Pons (tissue), 1 donor: ENCODE measurements at regions not wholly inside any gene's neighbourhood (a gene's known extent, or its start where the extent isn't known, plus 50 kb on each side); places are given as distances from the start of the nearest gene placed in this dataset.
"Not testable (repeated sequence)": the region's sequence is repeated elsewhere in the genome, so short reads cannot be mapped to it uniquely, and the experiment has no call there.

ENCODE experiments used
- DNase-seq: peaks from one replicate; pipeline ENCODE4 v3.0.0-alpha.2; 2016; ENCODE audit warnings: low spot score

DNA sequence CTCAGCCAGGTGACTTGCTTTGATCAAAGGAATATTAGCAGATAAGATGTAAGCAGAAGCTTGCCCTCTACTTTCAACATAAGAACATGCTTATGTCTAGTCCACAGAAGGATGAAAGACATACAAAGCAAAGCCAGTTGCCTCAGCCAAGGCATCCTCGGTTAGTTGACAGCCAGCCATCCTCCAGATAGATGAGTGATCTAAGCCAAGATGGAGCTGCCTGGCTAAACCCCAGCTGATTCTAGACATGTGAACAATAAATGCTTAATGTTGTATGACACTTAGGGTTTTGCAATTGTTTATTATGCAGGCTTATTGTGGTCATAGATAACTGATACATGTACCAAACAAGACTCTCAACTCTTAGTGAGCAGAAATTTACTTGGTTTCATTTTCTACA is 157.6 kb upstream of the TMTC2 start:
- DNase-seq, result peak; percentile 49

DNA sequence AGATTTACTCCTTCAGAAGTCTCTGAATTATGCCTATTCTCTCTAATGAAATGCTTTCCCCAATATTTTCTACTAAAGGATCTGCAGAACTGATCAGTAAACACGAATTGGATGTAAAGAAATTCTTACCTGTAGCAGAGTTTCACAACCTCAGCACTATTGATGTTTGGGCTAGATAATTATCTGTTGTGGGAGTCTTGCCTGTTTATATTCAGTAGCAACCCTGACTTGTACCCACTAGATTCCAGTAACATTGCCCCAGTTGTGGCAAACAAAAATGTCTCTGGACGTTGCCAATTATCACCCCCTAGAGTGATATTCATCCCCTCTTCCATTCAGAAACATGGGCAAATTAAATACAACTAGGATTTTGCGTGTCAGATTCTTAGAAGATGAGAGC is 156.8 kb upstream of the TMTC2 start:
- no peak for DNase-seq

DNA sequence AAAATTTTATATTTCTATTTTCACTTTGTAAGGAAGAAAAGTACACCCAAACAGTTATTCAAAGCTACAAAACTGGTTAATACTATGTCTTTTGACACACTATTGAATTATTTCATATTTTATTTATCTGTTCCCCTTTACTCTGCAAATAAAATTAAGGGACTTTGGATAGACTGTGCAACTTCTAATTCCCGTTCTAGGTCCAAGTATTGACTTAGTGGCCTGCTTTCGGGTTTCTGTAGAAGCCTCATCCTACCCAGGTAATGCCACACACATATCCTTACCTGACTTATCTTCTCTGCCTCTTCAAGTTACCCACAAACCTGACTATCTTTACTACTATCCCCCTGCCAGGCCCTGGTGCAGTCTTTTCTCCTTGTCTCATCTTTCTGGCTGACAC is 156.3 kb upstream of the TMTC2 start:
- DNase-seq, result no peak

GRCh38 chr12:82533341-82533740 is 153.4 kb upstream of the TMTC2 start:
- DNase-seq, result no peak

DNA sequence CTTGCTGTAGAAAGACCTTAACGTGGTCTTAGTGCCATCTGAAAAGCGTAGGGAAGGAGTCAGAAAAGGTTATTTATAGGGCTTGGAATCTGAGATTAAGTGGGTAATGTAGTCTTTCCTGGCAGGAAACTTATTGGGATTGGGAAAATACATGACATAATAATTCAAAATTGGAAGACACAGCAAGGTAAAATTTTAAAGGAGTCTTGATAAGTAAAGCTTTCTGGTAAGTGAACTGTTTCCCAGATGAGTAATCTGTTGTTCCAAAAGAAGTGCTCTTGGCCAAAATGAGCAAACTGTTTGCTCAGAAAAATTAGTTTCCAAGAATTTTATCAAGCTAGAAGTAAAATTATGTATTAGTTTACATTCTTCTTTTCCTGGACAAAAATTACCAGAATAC is 149.3 kb upstream of the TMTC2 start:
- no peak for DNase-seq

DNA sequence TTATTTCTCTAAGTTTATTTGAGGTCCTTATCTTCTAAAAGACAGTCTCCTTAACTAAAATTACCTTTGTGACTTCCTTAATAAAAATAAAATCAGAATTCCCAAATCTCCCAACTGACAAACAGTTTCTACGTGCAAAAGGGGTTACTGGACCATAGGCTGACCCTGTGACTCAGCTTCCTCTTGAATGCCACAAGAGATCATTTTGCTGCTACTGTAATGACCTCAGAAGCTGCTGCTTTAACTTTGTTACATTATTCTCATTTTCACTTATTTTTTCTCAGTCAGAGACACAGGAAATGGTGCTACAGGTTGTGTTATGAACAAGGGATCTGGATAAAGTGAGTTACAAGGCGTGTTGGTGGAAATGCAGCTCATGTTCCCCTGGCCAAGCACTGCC is 132.2 kb upstream of the TMTC2 start:
- DNase-seq, result no peak

- no peak for DNase-seq
Observed at GRCh38 chr12:82555699-82556098, 131.0 kb upstream of the TMTC2 start.

DNA sequence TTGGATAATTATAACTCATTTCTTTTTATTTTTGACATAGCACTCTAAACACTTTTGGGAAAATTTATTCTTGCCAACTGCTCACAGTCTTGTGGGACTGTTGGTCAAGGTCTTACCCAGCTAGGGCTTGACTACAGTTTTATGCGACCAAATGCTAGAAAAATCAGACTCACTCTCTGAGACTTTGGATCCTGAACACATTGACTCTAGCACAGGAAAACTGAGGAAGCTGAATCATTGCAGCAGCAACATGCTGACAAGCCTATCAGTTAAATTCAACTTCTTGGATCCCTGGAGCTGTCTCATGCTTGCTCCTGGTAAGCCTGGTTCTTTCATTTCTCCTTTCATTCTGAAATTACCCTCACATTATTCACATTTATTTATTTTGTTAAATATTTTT is 120.7 kb upstream of the TMTC2 start:
- DNase-seq, result no peak

DNA sequence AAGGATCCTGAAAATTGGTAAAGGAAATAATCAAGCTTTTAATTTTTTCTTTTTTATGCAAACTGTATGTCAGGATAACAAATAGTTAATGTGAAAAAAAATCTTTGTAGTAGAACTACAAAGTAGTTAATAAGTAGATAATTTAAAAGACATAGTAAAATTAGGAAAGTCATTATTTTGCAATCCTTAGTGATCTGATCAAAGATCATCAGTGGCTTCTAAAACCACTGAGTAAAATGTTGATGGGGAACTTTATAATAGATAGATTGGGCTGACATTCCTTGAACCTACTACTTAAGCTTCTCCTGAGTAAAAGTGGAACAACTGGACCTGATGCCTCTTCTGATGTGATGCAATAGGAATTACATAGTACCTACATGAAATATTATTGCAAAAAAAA is 119.0 kb upstream of the TMTC2 start:
- no peak for DNase-seq

DNA sequence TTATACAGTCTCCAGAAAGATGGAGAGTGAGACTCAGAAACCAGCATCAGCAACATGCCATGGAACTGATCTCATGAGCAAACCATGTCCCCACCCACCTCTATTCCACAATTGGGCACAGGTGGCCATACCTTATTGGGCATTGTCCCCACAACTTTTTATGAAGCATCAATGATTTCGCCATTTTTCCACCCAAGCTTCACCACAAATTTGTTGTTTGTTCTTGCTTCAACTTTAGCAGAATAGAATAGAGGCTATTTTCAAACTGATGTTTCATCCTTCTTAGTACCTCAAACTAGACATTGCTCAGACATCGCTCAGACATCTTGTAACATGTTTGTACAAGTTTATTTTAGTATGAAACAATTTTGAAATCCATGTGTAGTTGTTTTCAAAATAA is 112.5 kb upstream of the TMTC2 start:
- DNase-seq, result no peak

DNA sequence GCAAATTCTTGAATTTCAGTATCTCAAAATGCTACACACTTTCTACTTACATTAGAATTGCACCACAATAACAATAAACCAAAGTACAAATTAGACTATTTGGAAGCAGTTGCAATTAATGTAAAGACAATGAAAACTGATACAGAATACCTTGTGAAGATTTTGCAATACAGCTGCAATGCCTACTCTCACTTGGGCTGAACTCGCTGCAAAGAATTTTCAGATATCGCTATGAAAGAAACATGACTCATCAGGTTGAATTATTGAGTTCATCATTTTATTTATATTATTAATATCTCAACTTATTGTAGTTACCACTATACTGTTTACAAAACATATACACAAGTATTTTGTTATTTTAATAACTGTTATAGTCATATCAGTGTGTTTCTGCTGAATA is 108.0 kb upstream of the TMTC2 start:
- DNase-seq, result no peak

DNA sequence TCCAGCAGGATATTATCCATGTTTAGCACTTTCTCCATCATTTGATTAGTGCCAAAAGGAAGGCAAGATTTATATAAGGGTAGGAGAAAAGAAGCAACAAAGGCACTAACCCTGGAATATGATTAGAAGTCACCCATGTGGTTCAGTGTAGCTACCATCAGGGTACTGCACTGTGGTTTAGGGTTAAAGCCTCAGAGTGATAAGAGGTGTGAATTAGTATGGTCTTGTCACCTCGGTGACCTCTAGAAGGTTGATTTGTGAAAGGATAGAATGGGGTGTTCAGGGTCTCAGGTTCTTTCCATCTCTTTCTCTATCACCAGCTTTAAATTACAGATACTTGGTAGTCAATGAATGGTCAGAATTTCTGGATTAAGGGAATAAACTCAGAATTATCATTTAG is 103.0 kb upstream of the TMTC2 start:
- DNase-seq, result no peak

GRCh38 chr12:82593143-82593542 is 93.6 kb upstream of the TMTC2 start:
- DNase-seq, result no peak

DNA sequence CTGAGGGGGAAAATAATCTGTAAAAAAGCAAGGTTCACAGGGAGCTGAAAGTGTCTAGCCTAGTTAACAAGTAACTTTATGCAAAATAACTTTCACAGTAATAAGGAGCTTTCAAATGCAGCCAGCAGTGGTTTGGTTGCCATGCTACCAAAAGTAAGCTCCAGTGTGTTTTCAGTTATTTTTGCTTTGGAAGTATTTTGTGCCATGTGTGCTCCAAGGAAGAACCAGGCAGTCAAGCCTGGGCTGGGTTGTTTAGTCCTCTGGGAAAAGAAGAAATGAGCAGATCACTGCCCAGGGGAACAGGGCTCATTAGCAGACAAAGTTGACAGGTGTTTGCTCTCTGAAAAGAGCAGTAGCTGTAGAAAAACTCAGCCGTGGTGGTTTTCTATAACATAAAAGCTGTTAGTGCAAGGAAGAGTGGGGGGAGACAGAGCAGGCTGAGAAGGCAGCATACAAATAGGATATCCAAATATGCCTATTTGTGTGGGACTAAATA is 92.8 kb upstream of the TMTC2 start:
- DNase-seq, result no peak

DNA sequence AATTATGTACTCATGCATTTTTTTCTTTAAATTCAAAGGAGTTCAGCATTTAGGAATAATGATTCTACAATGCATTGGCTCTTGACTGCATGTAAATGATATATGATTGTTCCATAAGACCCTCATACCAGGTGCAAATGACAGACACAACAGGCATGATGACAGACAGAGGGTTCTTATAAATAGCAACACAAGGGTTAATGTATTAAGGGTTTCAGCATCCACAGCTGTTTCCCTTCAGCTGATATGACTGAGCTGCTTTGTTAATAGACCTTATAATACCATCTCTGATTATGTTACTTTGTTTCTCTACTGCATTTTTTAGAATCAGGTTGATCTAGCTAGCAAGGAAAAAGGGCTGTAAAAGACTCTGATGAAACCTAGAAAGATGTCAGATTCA is 90.8 kb upstream of the TMTC2 start:
- no peak for DNase-seq

GRCh38 chr12:82596483-82596882 is 90.2 kb upstream of the TMTC2 start:
- DNase-seq, result no peak

GRCh38 chr12:82600379-82600778 is 86.3 kb upstream of the TMTC2 start:
- DNase-seq, result no peak

- not testable (repeated sequence) for DNase-seq
Observed at GRCh38 chr12:82603647-82604046, 83.1 kb upstream of the TMTC2 start.

- DNase-seq, result no peak
Observed at GRCh38 chr12:82605115-82605514, 81.6 kb upstream of the TMTC2 start.

GRCh38 chr12:82608706-82609105 is 78.0 kb upstream of the TMTC2 start:
- DNase-seq, result no peak

GRCh38 chr12:82609234-82609914 is 77.3 kb upstream of the TMTC2 start:
- no peak for DNase-seq

DNA sequence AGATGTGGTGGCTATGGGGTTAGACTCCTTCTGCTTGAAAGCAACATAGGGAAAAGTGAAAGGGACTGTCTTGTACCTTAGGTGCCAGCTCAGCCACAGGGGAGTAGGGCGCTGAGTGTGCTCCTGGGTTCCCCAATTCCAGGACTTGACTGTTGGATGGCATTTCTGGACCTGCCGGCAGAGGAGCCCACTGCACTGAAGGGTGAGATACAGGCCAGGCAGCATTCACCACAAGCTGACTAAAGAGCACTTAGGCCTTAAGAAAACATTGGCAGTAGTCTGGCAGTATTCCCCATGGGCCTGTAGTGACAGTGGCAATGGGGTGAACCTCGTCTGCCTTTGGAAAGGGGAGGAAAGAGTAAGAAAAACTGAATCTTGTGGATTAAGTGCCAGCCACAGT is 67.1 kb upstream of the TMTC2 start:
- DNase-seq, result no peak

DNA sequence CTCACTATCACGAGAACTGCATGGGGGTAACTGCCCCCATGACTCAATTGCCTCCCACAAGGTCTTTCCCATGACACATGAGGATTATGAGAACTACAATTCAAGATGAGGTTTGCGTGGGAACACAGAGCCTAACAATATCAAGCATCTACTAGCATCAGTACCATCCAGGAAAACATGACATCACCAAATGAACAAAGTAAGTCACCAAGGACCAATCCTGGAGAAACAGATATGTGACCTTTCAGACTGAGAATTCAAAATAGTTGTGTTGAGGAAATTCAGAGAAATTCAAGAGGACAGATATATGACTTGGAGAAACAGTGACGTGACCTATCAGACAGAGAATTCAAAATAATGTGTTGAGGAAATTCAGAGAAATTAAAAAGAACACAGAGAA is 65.8 kb upstream of the TMTC2 start:
- DNase-seq, result no peak

DNA sequence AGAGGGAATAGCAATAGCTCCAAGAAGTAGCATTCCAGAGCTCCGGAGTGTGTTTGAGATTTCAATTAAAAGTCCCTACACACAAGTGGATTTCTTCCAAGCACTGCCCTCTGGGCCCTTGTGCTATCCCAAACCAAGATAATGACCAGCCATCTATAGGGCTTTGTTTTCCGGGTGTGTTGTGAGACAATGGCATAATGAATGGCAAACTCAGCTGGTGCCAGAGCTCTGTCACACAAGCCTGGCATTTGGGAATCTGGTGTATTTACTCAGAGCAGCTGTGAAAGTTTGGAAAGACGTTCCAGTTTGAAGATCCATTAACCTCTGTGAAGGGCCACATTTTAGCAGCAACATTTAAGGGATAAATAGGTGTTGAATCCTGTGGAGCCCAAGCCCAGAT is 61.2 kb upstream of the TMTC2 start:
- DNase-seq, result peak; percentile 99

GRCh38 chr12:82627799-82628198 is 58.9 kb upstream of the TMTC2 start:
- peak; percentile 59 for DNase-seq
